H1 (cell line): ENCODE measurements at regions not wholly inside any gene's neighbourhood (a gene's known extent, or its start where the extent isn't known, plus 50 kb on each side); places are given as distances from the start of the nearest gene placed in this dataset.

Source experiments
- EZH2 ChIP-seq: fragments of 200-600 bp; sonication (generic); IDR thresholded peaks from 2 replicates; pipeline ENCODE4 v1.7.1; 2012; ENCODE audit warnings: low read depth, mild to moderate bottlenecking, moderate library complexity, low read length, inconsistent platforms; ENCODE audit not compliant: severe bottlenecking

DNA sequence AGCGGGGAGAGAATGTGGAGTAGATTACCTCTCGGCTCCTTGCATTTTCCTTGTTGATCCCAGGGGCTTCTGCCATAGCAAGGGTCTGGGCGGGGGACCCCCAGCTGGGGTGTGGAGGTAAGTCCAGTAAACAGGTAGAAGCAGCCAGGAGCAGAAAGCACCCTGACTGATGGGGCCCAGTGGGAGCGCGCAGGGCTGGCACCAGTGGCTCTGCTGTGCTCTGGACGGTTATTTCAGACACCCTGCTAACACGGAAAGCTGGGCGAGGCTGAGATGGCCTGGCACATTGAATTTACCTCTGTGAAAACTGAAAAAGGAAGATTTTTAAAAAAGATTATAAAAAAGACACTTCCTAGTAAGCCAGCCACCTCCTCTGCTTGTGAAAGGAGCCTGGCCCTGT is 88.4 kb upstream of the CALM2 start (continued):
- no peak for TF ChIP-seq EZH2
